ENCODE measurements at regions not wholly inside any gene's neighbourhood (a gene's known extent, or its start where the extent isn't known, plus 50 kb on each side); places are given as distances from the start of the nearest gene placed in this dataset. TPM values are rescaled to one million over a fixed set of nuclear protein-coding genes. Genes with fewer than 3 reads are reported as not detected.

- no peaks in the 10 kb centered on the region for H3K9me2 ChIP-seq (ENCODE audit: insufficient read depth)
- no peaks in the 10 kb centered on the region for H3K79me2 ChIP-seq (ENCODE audit: insufficient read depth)
- H3K9ac ChIP-seq = no peak overlapping the region
- H3K27ac ChIP-seq = no peak overlapping the region
- DNase-seq = no peak
- H3K4me1 ChIP-seq (ENCODE audit: insufficient read depth) = no peaks in the 10 kb centered on the region
- TF ChIP-seq EZH2 (IDR thresholded peaks at IDR 0.05; ENCODE audit: insufficient read depth, poor library complexity, severe bottlenecking) (no peak), EZH2phosphoT487 (IDR thresholded peaks at IDR 0.05; ENCODE audit: insufficient read depth, low read depth) (no peak)
- H4K20me1 ChIP-seq (ENCODE audit: insufficient read depth) = no peaks in the 10 kb centered on the region
- H3F3A ChIP-seq (ENCODE audit: insufficient read depth) = no peaks in the 10 kb centered on the region
- H3K4me3 ChIP-seq = no peak overlapping the region
- peaks cover 3% of the 10 kb centered on the region for H3K9me3 ChIP-seq (ENCODE audit: low read depth)
- H3K4me2 ChIP-seq (ENCODE audit: unreplicated experiment) = no peak overlapping the region
- WGBS, 2 experiments (ENCODE audit: low coverage in 1 of 2, low lambda C conversion rate in 2 of 2, missing lambda C conversion rate in 2 of 2) = 39 to 45% methylated on average over 3 of the region's 3 CpGs
- no peaks in the 10 kb centered on the region for H3K36me3 ChIP-seq (ENCODE audit: low read depth)
- H2AFZ ChIP-seq = no peak overlapping the region
- in situ Hi-C loops (cut with MboI) = no loop called here
- no peaks in the 10 kb centered on the region for H3K27me3 ChIP-seq (replicated peaks; ENCODE audit: insufficient read depth)
These were observed 118.5 kb downstream of the KCNS3 start for GRCh38 chr2:17996978-17997377.

DNA sequence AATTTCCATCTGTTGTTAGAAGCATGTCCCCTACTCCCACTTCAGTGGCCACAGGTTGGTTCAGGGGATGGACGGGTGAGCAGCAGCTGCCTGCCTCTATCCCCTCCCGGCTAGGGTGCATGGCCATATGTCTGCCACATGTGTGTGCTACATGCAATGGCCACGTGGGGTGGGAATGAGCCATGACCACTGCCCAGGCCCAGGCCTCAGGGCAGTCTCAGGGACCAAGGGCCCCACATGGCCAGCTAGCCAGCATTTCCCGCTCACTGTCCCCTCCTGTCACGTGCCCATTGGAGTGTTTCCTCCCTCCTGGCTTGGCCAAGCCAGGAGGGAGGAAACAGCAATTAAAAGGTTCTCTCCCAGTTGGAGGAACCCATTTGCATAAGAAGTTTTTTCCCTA, 117.1 kb downstream of the KCNS3 start:
- no peaks in the 10 kb centered on the region for H3K79me2 ChIP-seq (ENCODE audit: insufficient read depth)
- no peaks in the 10 kb centered on the region for H3F3A ChIP-seq (ENCODE audit: insufficient read depth)
- 62 to 66% methylated on average over 5 of the region's 5 CpGs for WGBS, 2 experiments (ENCODE audit: low coverage in 1 of 2, low lambda C conversion rate in 2 of 2, missing lambda C conversion rate in 2 of 2)
- H3K4me1 ChIP-seq (ENCODE audit: insufficient read depth) = no peaks in the 10 kb centered on the region
- peaks cover 3% of the 10 kb centered on the region for H3K9me3 ChIP-seq (ENCODE audit: low read depth)
- no peak overlapping the region for H3K9ac ChIP-seq
- no peaks in the 10 kb centered on the region for H3K36me3 ChIP-seq (ENCODE audit: low read depth)
- H4K20me1 ChIP-seq (ENCODE audit: insufficient read depth) = no peaks in the 10 kb centered on the region
- no peak overlapping the region for H3K27ac ChIP-seq
- H3K4me2 ChIP-seq (ENCODE audit: unreplicated experiment) = no peak overlapping the region
- H3K4me3 ChIP-seq = no peak overlapping the region
- H3K9me2 ChIP-seq (ENCODE audit: insufficient read depth) = no peaks in the 10 kb centered on the region
- no peak overlapping the region for H2AFZ ChIP-seq
- TF ChIP-seq EZH2 (IDR thresholded peaks at IDR 0.05; ENCODE audit: insufficient read depth, poor library complexity, severe bottlenecking) (no peak), EZH2phosphoT487 (IDR thresholded peaks at IDR 0.05; ENCODE audit: insufficient read depth, low read depth) (no peak)
- no peak for DNase-seq
- no peaks in the 10 kb centered on the region for H3K27me3 ChIP-seq (replicated peaks; ENCODE audit: insufficient read depth)
- in situ Hi-C loops (cut with MboI) = no loop called here

Small RNAs in the stretch of these regions (small RNA-seq; reads per million reads assigned to genes)
- not detected for gene RF00561 (ENCODE audit: low read depth, low replicate concordance)

Data from GM23248 (cell line).